Left forelimb (tissue), 1 donor: ENCODE measurements at regions not wholly inside any gene's neighbourhood (a gene's known extent, or its start where the extent isn't known, plus 50 kb on each side); places are given as distances from the start of the nearest gene placed in this dataset.

Experiments
- DNase-seq: peaks from one replicate; pipeline ENCODE4 v3.0.0-alpha.2; 2018; ENCODE audit warnings: low spot score

DNA sequence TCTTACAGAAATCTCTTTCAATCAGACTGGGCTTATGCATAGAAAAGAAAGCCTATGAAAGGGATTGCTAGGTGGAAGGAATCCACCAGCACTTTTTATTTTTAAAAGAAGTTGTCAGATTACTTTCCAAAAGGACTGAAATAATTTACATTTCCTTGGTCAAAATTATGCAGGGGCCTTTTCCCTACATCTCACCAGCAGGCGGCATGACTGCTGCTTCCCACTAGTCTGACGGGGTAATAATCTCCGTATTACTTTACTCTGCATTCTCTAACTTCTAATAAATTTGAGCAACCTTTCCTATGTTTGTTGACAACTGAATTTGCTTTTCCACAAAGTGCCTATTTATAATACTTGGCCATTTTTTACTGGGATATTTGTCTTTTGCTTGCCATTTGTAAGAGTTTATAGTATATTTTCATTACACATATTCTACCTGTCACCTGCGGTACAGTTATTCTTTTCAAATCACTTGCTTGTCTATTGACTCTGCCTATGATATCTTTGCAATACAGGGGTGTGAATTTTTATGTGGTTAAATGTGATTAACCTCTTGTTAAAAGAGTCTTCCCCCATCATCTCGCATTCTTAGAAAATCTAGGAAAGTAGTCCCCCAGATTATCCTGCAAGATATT is 51.9 kb upstream of the USP47 start:
- no peak for DNase-seq

GRCh38 chr11:11788063-11788710 is 53.6 kb upstream of the USP47 start:
- DNase-seq: no peak

- DNase-seq: peak; percentile 78
Measured at GRCh38 chr11:11787305-11788062, 54.3 kb upstream of the USP47 start.

GRCh38 chr11:11786771-11787170 is 55.0 kb upstream of the USP47 start:
- DNase-seq: no peak

DNA sequence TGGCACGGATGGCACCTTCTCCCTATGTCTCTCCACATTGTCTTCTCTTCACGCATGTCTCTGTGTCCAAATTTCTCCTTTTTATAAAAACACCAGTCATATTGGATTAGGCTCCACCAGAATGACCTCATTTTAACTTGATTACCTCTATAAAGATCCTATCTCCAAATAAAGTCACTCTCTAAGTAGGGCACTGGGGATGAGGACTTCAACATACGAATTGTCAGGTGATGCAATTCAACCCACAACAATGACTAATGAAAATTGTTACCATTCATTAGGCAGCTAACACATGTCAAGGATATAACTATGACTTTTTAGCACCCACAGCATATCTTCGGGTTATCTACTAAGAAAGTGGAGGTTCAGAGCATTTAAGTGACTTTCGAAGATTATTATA is 55.5 kb upstream of the USP47 start:
- no peak for DNase-seq

- DNase-seq: no peak
Measured at GRCh38 chr11:11782532-11783110, 59.2 kb upstream of the USP47 start.

DNA sequence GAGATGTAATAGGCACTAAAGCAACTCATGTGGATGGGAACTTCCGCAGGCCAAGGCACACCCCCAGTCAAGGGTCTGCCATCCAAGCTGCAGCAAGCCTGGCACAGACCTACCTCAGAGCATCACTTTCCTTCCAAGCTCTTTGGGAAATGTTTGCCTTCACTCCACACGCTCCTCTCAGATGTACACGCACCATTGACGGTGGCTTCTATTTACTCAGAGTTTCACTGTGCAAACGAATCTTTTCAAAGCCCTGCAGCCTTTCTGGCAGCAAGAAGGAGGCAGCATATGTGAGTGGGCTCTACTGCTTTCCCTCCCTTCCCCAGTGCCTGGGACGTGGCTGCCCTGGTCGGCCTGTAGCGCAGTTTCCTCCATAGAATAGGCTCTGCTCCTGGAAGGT is 60.9 kb upstream of the USP47 start:
- no peak for DNase-seq

- DNase-seq: no peak
Measured at GRCh38 chr11:11779975-11780374, 61.8 kb upstream of the USP47 start.

DNA sequence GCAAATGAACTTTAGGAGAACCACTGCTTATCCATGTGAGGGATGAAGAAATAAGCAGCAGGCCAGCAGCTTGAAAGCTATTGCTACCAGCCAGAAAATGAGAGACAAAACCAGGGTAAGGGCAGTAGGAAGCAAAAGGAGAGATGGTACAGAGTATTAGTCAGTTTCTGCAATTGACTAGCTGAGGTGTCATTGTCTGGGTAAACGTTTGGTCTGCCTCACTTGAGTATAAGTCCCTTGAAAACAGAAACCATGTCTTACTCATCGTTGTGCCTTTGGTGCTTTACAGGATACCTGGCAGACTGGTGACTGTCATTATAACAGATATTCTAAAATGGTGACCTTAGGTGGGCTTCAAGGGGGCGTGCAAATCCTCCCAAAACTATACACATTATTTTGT is 63.9 kb upstream of the USP47 start:
- no peak for DNase-seq

DNA sequence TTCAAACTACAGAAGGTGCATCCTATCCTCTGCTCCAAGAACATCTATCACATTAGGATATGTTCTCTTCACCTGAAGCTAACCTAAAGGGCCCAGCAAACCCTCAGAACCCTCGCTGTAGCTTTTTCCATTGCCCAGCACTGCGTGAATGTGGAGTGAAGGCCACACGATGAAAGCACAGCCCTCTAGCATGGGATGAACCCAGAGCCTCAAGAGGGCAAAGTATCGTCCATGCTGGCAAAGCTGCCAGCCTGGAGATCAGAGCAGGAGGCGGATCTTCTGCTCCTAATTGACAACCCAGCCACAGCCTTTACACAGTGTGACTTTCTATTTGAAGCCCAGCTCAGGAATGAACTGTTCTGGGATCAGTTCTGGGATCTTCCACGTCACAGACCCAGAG is 65.1 kb upstream of the USP47 start:
- DNase-seq: no peak

- DNase-seq: no peak
Measured at GRCh38 chr11:11774928-11775327, 66.8 kb upstream of the USP47 start.

DNA sequence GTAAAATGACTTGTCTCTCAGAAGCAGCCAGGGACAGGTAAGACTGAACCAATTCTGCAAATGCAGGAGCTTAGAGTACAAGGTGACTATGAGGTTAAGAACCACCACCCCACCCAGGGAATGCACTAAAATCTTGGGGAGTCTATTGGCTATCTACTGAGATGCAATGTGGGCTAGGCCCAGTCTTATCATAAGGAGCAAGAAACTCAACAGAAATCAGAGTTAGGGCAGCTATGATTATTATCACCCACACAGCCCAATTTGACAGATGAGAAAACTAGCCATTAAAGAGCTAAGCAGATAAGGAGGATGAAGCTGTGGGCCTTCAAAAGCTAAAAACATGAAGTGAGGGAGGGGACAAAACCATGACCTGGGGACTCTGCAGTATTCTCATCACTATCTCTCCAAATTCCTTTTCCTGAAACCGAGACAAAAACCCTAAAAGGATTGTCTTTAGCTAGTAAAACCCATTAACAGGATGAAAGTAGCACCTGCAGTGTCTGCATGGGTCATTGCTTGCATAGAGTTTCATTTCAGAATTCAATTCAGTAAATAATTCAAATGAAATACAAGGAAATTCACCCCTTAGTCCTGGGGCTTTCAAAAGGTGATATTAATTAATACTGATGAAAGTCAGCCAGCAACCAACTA is 68.8 kb upstream of the USP47 start:
- DNase-seq: no peak

- DNase-seq: no peak
Measured at GRCh38 chr11:11770921-11771486, 70.8 kb upstream of the USP47 start.

- DNase-seq: no peak
Measured at GRCh38 chr11:11770296-11770695, 71.5 kb upstream of the USP47 start.

- DNase-seq: no peak
Measured at GRCh38 chr11:11769782-11770181, 72.0 kb upstream of the USP47 start.

DNA sequence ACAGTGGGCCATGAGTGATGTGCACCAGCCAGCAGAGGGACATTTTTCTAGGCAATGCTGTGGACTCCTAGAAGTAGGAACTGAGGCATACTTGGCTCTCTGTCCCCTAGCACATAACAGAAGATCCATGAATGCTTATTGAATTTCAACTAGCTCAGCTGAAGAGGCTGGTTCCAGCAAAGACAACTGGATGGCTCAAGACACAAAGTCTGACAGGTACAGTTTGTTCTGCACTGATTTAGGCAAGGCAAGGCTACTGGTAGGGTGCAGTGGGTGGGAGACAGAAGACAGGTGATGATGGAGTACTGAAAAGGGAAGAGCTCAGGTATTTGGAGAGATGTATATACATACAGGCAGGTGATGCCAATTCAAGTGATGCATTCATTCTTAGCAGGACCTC is 72.4 kb upstream of the USP47 start:
- DNase-seq: no peak

GRCh38 chr11:11764423-11764803 is 77.4 kb upstream of the USP47 start:
- no peak for DNase-seq

GRCh38 chr11:11763796-11764422 is 77.9 kb upstream of the USP47 start:
- DNase-seq: no peak

DNA sequence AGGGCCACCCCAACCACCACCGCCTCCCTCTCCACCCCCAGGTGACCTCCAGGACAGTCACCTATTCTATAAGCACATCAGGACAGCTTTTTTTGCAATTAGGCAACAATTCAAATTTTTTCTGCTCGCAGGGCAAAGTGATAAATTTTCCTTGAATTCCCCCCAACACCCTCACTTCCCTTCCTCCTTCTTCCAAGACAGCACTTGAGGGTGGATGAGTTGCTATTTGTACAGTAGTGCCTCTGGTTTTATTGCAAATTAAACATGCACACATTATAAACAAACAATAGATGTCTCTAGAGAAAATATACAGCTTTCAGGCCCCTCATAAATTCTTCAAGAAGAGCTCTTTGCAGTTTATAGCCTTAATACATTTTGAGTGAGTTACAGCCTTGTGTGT is 80.9 kb upstream of the USP47 start:
- no peak for DNase-seq

- DNase-seq: no peak
Measured at GRCh38 chr11:11758603-11759196, 83.1 kb upstream of the USP47 start.

DNA sequence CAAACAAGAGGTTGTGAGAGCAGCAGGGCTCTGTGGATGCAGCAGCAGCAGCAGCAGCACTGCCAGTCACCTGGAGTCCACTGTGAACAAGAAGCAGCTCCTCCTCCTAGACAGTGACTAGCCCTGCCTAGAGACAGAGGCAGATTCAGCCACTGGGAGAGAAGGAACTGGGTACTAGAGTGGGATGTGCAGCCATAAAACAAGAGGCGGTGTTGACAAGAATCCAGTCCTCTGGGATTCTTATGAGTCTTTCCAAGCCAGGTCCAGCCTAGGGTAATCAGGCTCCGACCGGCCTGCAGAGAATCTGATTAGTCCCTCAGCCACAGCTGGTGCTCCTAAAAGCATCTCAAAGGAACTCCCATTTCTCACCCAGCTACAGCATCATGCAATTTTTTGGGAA is 83.9 kb upstream of the USP47 start:
- no peak for DNase-seq
